ENCODE measurements at regions not wholly inside any gene's neighbourhood (a gene's known extent, or its start where the extent isn't known, plus 50 kb on each side); places are given as distances from the start of the nearest gene placed in this dataset.
A peak's percentile ranks its signal among the peaks of the same experiment; 100 is the strongest.

DNA sequence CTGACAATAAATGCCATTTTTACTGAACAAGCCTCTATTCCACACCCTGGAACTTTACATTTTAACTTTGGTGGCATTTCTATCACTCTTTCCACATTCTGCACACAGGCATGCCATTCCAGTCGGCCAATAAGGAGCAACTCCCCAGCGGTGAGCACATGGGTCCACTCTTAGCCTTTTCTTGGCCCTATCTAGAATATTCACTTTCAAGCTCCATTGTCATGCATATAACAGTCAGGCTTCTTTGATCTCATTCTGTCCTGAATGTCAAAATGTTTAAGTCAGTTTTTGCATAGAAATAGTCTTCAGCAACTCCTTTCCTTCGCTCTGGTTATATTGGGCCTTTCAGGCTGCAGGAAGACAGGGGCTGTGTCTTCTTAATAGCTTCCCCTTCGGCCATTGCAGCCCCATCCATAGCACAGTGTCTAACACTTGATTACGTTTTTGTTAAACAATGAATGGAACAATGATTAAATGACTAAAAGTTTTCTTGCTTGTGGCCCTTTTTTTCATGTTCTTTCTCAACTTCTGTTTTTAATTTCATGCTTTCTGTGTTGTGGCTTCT is 427.3 kb downstream of the MFSD1 start:
- Mint-ChIP-seq H3K4me1 (ENCODE audit: low read depth) (peaks cover 1% of the 10 kb centered on the region; the same call in 1 of the 2 replicates), H3K27ac (no peak overlapping the region), H3K4me3 (no peak overlapping the region), H3K9me3 (peaks cover 6% of the 10 kb centered on the region), H3K36me3 (ENCODE audit: low read depth) (no peaks in the 10 kb centered on the region), H3K27me3 (ENCODE audit: insufficient read depth) (peaks cover 14% of the 10 kb centered on the region)
- no peak for DNase-seq
- TF ChIP-seq, protein P1, sequence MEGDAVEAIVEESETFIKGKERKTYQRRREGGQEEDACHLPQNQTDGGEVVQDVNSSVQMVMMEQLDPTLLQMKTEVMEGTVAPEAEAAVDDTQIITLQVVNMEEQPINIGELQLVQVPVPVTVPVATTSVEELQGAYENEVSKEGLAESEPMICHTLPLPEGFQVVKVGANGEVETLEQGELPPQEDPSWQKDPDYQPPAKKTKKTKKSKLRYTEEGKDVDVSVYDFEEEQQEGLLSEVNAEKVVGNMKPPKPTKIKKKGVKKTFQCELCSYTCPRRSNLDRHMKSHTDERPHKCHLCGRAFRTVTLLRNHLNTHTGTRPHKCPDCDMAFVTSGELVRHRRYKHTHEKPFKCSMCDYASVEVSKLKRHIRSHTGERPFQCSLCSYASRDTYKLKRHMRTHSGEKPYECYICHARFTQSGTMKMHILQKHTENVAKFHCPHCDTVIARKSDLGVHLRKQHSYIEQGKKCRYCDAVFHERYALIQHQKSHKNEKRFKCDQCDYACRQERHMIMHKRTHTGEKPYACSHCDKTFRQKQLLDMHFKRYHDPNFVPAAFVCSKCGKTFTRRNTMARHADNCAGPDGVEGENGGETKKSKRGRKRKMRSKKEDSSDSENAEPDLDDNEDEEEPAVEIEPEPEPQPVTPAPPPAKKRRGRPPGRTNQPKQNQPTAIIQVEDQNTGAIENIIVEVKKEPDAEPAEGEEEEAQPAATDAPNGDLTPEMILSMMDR (IDR thresholded peaks at IDR 0.05) = no peak

DNA sequence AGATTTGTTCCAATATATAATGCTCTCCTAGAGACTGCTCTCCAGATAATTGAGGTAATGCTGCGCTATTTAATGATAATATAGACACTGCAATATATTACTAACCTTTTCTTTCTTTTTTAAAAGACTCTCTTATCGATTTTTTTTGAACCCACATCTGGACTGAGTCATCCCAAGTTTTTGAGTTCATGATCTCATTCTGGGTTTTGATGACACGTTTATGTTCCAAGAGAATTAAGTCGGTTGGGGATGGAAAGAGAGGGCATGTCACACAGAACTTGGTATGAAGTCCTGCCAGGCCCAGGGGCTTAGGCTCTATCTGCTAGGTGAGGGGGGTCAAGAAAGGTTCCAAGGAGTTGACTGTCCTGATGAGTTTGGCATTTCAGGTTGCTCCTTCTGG is 431.1 kb downstream of the MFSD1 start:
- Mint-ChIP-seq H3K27me3 (ENCODE audit: insufficient read depth) (peaks cover 14% of the 10 kb centered on the region), H3K9me3 (peaks cover 6% of the 10 kb centered on the region), H3K36me3 (ENCODE audit: low read depth) (no peaks in the 10 kb centered on the region), H3K4me1 (ENCODE audit: low read depth) (peaks cover 5% of the 10 kb centered on the region; the same call in 1 of the 2 replicates), H3K27ac (no peak overlapping the region), H3K4me3 (no peak overlapping the region)
- TF ChIP-seq, protein P1 (IDR thresholded peaks at IDR 0.05) = no peak
- DNase-seq = no peak

DNA sequence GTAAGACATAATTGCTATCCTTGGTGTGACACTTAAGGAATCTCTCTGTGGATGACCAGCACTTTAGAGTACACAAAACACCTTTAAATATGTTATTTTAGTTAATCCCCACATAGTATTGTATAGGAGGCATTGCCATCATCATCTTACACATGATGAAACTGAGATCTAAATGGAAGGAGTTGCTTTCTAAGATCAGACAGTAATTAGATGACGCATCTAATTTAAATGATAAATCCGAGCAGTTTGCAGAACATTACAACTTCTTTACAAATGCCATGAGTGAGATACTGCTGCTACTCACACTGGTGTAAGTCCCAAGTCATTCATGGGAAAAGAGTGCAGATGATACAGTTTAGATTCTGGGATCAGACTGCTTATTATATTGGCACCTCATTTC is 431.9 kb downstream of the MFSD1 start:
- Mint-ChIP-seq H3K27ac (no peak overlapping the region), H3K36me3 (ENCODE audit: low read depth) (no peaks in the 10 kb centered on the region), H3K4me3 (no peak overlapping the region), H3K27me3 (ENCODE audit: insufficient read depth) (peaks cover 13% of the 10 kb centered on the region), H3K4me1 (ENCODE audit: low read depth) (peaks cover 5% of the 10 kb centered on the region; the same call in 1 of the 2 replicates), H3K9me3 (peaks cover 6% of the 10 kb centered on the region)
- DNase-seq = no peak
- TF ChIP-seq, protein P1 (IDR thresholded peaks at IDR 0.05) = no peak

DNA sequence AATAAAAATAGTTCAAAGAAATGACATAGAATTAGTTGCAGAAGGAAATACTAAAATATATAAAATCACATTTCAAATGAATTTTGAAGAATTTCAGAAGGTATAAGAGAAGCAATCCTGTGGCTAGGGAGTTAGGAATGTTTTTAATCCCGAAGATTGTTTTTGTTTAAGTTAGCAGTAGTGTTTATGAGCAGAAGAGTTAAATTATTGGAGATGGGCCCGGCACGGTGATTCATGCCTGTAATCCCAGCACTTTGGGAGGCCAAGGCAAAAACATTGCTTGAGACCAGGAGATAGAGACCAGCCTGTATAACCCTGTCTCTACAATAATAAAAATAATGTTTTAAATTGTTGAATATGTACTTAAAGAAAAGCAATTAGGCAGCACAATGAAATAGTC is 432.5 kb downstream of the MFSD1 start:
- peak; percentile 21 for DNase-seq
- TF ChIP-seq, protein P1 (IDR thresholded peaks at IDR 0.05) = no peak
- Mint-ChIP-seq H3K27me3 (ENCODE audit: insufficient read depth) (peaks cover 10% of the 10 kb centered on the region), H3K9me3 (peaks cover 6% of the 10 kb centered on the region), H3K4me1 (ENCODE audit: low read depth) (peaks cover 5% of the 10 kb centered on the region; the same call in 1 of the 2 replicates), H3K4me3 (no peak overlapping the region), H3K27ac (no peak overlapping the region), H3K36me3 (ENCODE audit: low read depth) (no peaks in the 10 kb centered on the region)

DNA sequence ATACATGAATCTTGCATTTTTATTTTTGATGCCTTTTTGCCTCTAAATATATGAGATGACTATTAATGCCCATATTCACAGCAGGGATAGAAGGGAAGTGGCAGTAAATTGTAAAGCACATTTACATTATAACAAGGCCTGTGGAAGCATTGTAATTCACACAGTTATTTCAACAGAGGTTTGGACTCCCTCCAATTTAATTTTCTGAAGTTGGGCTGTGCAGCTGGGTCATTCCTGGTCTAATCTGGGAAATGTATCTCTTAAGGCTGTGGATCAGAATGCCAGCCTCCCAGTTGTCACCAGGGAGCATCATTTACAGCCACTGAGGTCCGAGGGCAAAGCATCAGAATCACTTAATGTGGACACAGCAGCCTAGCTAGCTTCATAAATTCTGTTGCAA is 434.5 kb downstream of the MFSD1 start:
- H3K27me3 Mint-ChIP-seq (ENCODE audit: insufficient read depth) = peaks cover 10% of the 10 kb centered on the region
- H3K27ac Mint-ChIP-seq = no peak overlapping the region
- DNase-seq = no peak
- H3K9me3 Mint-ChIP-seq = no peaks in the 10 kb centered on the region
- H3K4me3 Mint-ChIP-seq = no peak overlapping the region
- TF ChIP-seq, protein P1 (IDR thresholded peaks at IDR 0.05) = no peak
- H3K4me1 Mint-ChIP-seq (ENCODE audit: low read depth) = peaks cover 5% of the 10 kb centered on the region; the same call in 1 of the 2 replicates
- H3K36me3 Mint-ChIP-seq (ENCODE audit: low read depth) = no peaks in the 10 kb centered on the region

Measured in HFFc6 (cell line).